ENCODE measurements at regions not wholly inside any gene's neighbourhood (a gene's known extent, or its start where the extent isn't known, plus 50 kb on each side); places are given as distances from the start of the nearest gene placed in this dataset.
"Not testable (repeated sequence)": the region's sequence is repeated elsewhere in the genome, so short reads cannot be mapped to it uniquely, and the experiment has no call there.

- no peak for DNase-seq
These were observed 183.1 kb upstream of the RREB1 start for GRCh38 chr6:6924708-6925107.

- no peak for DNase-seq
These were observed 182.2 kb upstream of the RREB1 start for GRCh38 chr6:6925391-6926164.

- DNase-seq, result no peak
These were observed 180.9 kb upstream of the RREB1 start for GRCh38 chr6:6926856-6927255.

GRCh38 chr6:6927521-6928361 lies 180.0 kb upstream of the RREB1 start:
- DNase-seq, result no peak

- no peak for DNase-seq
These were observed 177.4 kb upstream of the RREB1 start for GRCh38 chr6:6930223-6930880.

- DNase-seq, result no peak
These were observed 176.4 kb upstream of the RREB1 start for GRCh38 chr6:6931071-6932025.

GRCh38 chr6:6932341-6932740 lies 175.4 kb upstream of the RREB1 start:
- no peak for DNase-seq

- no peak for DNase-seq
These were observed 174.8 kb upstream of the RREB1 start for GRCh38 chr6:6932968-6933367.

- no peak for DNase-seq
These were observed 167.4 kb upstream of the RREB1 start for GRCh38 chr6:6940031-6941025.

GRCh38 chr6:6941201-6941600 lies 166.6 kb upstream of the RREB1 start:
- no peak for DNase-seq

- no peak for DNase-seq
These were observed 165.7 kb upstream of the RREB1 start for GRCh38 chr6:6942091-6942490.

GRCh38 chr6:6942831-6943230 lies 164.9 kb upstream of the RREB1 start:
- DNase-seq, result no peak

GRCh38 chr6:6943421-6943820 lies 164.3 kb upstream of the RREB1 start:
- no peak for DNase-seq

GRCh38 chr6:6946206-6947155 lies 161.3 kb upstream of the RREB1 start:
- no peak for DNase-seq

- no peak for DNase-seq
These were observed 157.2 kb upstream of the RREB1 start for GRCh38 chr6:6950373-6951145.

- no peak for DNase-seq
These were observed 156.4 kb upstream of the RREB1 start for GRCh38 chr6:6951355-6951754.

GRCh38 chr6:6952484-6952883 lies 155.3 kb upstream of the RREB1 start:
- DNase-seq, result no peak

GRCh38 chr6:6952927-6953326 lies 154.8 kb upstream of the RREB1 start:
- not testable (repeated sequence) for DNase-seq

GRCh38 chr6:6960571-6961251 lies 147.1 kb upstream of the RREB1 start:
- no peak for DNase-seq

All from activated CD4-positive, CD25-positive, alpha-beta regulatory T cell treated with anti-CD3 and anti-CD28 coated beads, Interleukin-2, amount 50 U/mL, for 72 hours (primary cell).